Fibroblast of mammary gland (primary cell): ENCODE measurements at regions not wholly inside any gene's neighbourhood (a gene's known extent, or its start where the extent isn't known, plus 50 kb on each side); places are given as distances from the start of the nearest gene placed in this dataset.

ENCODE experiments used
- DNase-seq: peaks from one replicate; pipeline ENCODE4 v3.0.0-alpha.2; 2010; ENCODE audit warnings: low read depth
- H3K4me3 ChIP-seq: 2 replicates; pipeline ENCODE4 v1.5.1; 2011; ENCODE audit warnings: low read depth, mild to moderate bottlenecking, low read length, moderate library complexity; ENCODE audit not compliant: control insufficient read depth
- CTCF ChIP-seq: conservative IDR thresholded peaks from 2 replicates; pipeline ENCODE4 v1.5.1; 2011; ENCODE audit warnings: low read depth, low read length, inconsistent platforms; ENCODE audit not compliant: control insufficient read depth, insufficient read depth

GRCh38 chr4:66840178-66840577, 705.1 kb downstream of the CENPC start:
- H3K4me3 ChIP-seq = no peak overlapping the region
- TF ChIP-seq CTCF = no peak
- DNase-seq = no peak

- TF ChIP-seq CTCF = no peak
- DNase-seq = no peak
- no peak overlapping the region for H3K4me3 ChIP-seq
These were observed 707.9 kb downstream of the CENPC start for GRCh38 chr4:66837279-66837922.

- DNase-seq = no peak
- H3K4me3 ChIP-seq = no peak overlapping the region
- no peak for TF ChIP-seq CTCF
These were observed 716.0 kb downstream of the CENPC start for GRCh38 chr4:66829310-66829709.

GRCh38 chr4:66820681-66821080, 724.6 kb downstream of the CENPC start:
- no peak for DNase-seq
- no peak for TF ChIP-seq CTCF
- no peak overlapping the region for H3K4me3 ChIP-seq

DNA sequence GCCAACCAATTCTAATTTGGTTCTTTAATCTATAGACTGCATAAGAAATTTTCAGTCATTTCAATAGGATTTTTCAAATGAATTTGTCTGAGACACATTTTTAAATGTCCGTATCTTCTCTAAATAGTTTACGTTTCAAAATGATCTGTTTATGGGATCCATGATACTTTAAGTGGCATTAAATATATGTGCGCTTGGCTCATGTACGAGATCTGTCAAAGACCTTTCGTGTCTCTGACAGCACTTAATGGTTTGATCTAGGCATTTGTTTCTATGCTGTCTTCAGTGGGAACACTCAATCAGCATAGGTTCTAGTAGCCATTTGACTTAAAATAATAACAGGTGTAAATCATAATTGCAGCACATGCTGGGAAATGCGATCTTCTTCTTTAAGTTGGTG, 731.0 kb downstream of the CENPC start:
- no peak for DNase-seq
- no peak for TF ChIP-seq CTCF
- H3K4me3 ChIP-seq = no peak overlapping the region

DNA sequence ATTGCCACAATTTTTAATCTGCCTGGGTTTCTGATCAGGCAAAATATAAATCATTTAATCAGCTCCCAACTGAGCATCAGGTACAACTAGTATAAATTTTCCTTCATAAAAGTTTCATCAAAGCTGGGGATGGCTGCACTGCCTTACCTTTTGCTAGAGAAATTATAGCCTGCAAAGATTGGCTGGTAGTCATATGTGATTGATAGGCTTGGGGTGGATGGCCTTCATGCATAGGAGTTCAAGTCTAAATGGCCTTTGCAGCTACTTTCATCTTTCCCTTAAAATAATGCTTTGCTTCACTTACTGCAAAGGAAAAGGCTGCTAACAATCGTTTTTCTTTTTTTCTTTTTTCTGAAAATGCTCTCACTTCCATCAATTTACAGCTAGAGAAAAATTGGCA, 739.7 kb downstream of the CENPC start:
- no peak for DNase-seq
- H3K4me3 ChIP-seq = no peak overlapping the region
- no peak for TF ChIP-seq CTCF

DNA sequence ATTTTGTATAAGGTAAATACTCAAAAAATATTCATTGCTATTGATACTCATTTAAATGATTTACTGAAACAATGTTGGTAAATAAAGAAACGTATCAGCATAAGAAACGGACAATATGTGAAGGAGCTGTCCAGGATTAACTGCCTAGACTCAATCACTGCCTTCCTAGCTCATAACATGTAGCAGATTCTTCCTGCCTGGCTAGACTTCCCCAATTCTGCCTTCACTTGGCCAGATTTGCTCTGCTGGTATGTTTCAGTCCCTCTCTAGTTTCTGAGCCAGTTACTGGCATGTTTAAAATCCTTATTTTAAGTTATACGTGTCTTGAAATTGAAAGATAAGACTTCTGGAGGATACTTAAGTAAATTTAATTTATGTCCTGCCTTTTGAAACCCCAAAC, 740.3 kb downstream of the CENPC start:
- TF ChIP-seq CTCF = no peak
- H3K4me3 ChIP-seq = no peak overlapping the region
- DNase-seq = no peak
